Activated naive CD4-positive, alpha-beta T cell treated with anti-CD3 and anti-CD28 coated beads, Interleukin-2, amount 50 U/mL, for 16 hours (primary cell): ENCODE measurements at regions not wholly inside any gene's neighbourhood (a gene's known extent, or its start where the extent isn't known, plus 50 kb on each side); places are given as distances from the start of the nearest gene placed in this dataset.

Source experiments
- DNase-seq: peaks from one replicate; pipeline ENCODE4 v3.0.0-alpha.2; 2020

DNA sequence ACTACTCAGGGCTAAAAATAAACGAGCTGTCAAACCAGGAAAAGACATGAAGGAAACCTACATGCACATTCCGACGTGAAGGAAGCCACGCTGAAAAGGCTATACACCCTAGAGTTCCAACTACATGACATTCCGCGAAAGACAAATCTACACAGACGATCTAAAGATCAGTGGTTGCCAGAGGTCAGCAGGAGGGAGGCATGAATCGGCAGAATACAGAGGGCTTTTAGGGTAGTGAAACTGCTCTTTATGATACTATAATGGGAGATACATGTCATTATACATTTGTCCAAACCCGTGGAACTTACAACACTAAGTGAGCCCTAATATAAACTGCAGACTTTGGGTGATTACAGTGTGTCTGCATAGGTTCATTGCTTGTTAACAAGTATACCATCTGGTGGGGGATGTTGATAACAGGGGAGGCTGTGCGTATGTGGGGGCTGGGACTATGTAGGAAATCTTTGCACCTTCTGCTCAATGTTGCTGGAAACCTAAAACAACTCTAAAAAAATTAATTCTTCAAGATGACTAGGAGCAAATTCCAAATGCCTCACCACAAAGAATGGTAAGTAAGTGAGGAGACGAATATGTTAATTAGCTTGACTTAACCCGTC lies 132.2 kb upstream of the CDH4 start:
- DNase-seq: no peak

GRCh38 chr20:61120595-61121515 lies 131.2 kb upstream of the CDH4 start:
- peak; percentile 16 for DNase-seq

GRCh38 chr20:61121661-61122060 lies 130.4 kb upstream of the CDH4 start:
- DNase-seq: no peak

GRCh38 chr20:61123286-61123685 lies 128.8 kb upstream of the CDH4 start:
- DNase-seq: no peak

DNA sequence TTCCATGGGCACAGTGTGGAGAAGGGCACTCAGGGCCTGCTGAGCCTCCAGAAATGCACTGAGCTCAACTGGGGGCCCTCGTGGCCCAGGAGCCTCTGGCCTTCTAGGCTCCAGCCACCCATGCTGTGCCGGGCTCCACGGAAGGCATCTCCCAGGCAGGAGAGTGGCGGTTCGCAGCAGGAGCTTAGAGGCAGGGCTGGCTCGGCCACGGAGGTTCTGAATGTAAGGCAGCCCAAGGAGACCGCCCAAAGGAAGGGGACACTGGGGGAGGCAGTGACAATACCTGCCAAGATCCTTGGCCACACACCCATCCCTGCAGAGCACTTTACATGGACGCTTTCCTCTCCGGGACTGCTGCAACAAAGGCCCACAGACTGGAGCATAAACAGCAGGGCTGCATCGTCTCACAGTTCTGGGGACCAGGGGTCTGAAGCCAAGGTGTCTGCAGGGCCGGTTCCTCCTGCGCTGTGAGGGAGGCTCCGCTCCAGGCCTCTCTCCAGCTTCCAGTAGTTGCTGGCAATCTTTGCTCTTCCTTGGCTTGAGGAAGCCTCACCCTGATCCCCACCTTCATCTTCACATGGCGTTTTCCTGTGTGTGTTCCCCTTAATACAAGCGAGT lies 128.2 kb upstream of the CDH4 start:
- DNase-seq: no peak

- DNase-seq: no peak
Measured at GRCh38 chr20:61125076-61125475, 127.0 kb upstream of the CDH4 start.

DNA sequence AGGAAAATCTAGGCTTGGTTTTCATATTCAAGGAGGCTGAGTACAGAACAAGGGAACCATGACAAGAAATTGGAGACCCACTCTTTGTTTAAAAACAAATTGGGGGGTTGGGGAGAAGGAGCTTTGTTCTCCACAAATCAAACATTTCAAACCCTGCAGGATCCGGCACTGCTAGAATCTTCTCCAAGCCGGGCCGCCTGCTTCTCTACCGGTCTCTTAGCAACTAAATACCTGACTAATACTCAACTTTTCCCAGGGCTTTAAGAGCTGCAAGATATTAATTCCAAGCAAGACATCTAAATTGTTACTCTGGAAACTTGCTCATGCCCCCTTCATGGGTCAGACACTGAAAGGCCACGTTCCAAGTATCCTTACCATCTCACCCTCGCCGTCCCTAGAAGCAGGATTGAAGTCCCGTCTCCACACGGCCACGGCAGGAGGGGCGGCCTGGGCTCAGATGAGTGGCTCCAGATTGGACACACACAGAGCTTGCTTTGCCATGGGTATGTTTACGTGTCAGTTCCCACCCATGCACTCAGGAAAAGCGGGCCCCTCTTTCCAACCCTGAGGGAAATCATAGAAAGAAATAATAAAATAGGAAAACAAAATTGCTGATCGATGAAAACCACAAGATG lies 126.4 kb upstream of the CDH4 start:
- no peak for DNase-seq

GRCh38 chr20:61126369-61127195 lies 125.5 kb upstream of the CDH4 start:
- DNase-seq: no peak

DNA sequence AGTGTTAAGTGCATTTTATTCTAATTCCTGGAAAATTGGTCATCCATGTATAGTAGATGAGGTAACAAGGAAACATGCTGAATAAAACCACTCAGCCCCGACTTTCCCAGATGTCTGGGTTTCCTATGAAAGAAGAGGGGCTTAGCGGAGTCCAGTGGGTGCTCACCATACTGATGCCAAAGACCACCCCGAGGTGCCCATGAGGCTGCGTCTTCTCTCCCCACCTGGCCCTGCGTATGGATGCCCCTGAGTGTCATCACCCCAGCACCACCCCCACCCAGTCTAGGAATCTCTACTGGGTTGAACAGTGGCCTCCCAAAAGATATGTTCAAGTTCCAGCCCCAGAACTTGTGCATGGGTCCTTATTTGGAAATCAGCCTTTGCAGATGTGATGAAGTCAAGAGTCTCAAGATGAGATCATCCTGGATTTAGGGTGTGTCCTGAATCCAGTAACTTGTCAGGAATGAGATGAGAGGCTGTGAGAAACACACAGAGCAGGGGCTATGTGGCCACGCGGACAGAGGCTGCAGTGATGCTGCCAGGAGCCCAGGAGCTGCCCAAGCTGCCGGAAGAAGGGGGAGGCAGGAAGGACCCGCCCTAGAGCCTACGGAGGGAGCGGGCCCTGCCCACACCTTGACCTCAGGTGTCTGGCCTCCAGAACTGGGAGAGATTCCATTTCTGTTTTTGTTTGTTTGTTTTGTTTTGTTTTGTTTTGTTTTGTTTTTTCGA lies 124.6 kb upstream of the CDH4 start:
- DNase-seq: no peak

GRCh38 chr20:61128701-61129269 lies 123.3 kb upstream of the CDH4 start:
- no peak for DNase-seq

GRCh38 chr20:61129311-61129710 lies 122.8 kb upstream of the CDH4 start:
- no peak for DNase-seq

GRCh38 chr20:61130156-61130555 lies 121.9 kb upstream of the CDH4 start:
- no peak for DNase-seq

GRCh38 chr20:61131944-61132343 lies 120.1 kb upstream of the CDH4 start:
- DNase-seq: no peak

DNA sequence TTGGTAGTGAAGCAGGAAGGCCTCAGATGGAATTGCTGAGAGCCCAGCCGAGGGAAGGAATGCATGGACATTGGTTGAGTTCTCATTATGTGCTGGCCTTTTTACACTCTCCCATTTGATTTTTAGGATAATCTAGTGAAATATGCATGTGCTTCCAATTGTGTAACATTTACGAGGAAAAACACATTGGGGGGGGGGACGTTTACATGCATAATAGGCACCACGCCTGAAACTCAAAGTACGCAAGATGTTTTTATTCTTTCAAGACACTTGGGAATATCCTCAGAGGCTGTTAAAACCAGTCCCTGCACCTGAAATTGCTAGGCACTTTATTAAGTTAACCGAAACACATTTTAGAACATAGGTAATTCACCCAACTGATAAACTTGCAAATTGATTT lies 118.5 kb upstream of the CDH4 start:
- no peak for DNase-seq

- DNase-seq: no peak
Measured at GRCh38 chr20:61134296-61135030, 117.6 kb upstream of the CDH4 start.

DNA sequence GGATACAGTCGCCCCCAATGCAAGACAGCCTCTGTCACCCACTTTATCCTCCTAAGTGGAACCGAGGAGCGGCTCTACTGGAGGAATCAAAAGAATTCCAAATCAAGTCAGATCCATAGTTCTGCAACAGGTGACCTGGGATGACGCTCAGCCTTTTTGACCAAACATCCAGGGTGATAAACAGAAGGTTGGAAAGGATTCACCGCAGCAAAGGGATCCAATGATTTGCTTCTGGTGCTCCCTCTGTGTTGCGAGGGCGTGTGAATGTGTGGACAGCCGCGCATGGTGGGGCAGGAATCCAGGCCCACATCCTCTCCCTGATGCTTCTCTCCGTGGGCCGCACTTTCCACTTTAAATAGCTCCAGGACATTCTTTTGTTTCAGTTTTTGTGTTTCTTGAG lies 116.8 kb upstream of the CDH4 start:
- DNase-seq: no peak

GRCh38 chr20:61135968-61136367 lies 116.1 kb upstream of the CDH4 start:
- no peak for DNase-seq

DNA sequence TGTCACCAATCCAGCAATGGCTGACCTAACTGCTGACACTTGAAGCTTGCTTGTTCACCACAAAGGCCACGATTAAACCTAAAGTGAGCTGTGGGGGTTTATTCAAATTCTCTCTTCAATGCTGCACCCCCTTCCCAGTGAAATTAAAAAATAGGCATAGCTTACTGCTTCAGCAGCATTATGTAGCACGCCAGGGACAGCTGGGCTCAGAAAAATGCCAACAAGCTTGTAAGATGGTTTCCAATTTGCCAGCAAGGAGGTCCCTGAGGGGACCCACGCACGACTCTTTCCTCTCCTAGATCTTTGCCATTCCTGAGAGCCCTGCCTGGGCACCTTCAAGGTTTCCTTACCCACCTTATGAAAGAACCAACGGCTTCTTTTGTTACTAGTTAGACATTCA lies 113.5 kb upstream of the CDH4 start:
- no peak for DNase-seq

GRCh38 chr20:61139031-61139430 lies 113.0 kb upstream of the CDH4 start:
- DNase-seq: no peak

GRCh38 chr20:61140576-61140975 lies 111.5 kb upstream of the CDH4 start:
- DNase-seq: no peak

- DNase-seq: no peak
Measured at GRCh38 chr20:61146023-61146422, 106.0 kb upstream of the CDH4 start.
